IMR-90 (cell line): ENCODE measurements at regions not wholly inside any gene's neighbourhood (a gene's known extent, or its start where the extent isn't known, plus 50 kb on each side); places are given as distances from the start of the nearest gene placed in this dataset.

Source experiments
- ATAC-seq: fragments of 200-7000 bp; cut with Tn5 transposase; 2 replicates; pipeline ENCODE4 v1.9.1; 2020; ENCODE audit warnings: low read depth, mild to moderate bottlenecking, moderate library complexity
- BruUV-seq: library from RNA; stranded (reverse); fragments of 400-500 nt; replicated peaks from 2 replicates; lab custom pipeline; 2021; lab: Mats Ljungman, UMichigan
- CTCF ChIA-PET: fragments of 300-600 bp; formaldehyde crosslinking; extraction: SDS; loops from one replicate; lab custom pipeline; 2021; ENCODE audit warnings: antibody characterized with exemption; lab: Yijun Ruan, JAX
- POLR2A ChIA-PET: fragments of 300-600 bp; sonication (Branson Sonifier 250); formaldehyde crosslinking; loops from one replicate; lab custom pipeline; 2022; ENCODE audit warnings: antibody characterized with exemption; ENCODE audit not compliant: unreplicated experiment; lab: Charles Lee
- DNase-seq: peaks from one replicate; pipeline ENCODE4 v3.0.0; 2013
- H2AFZ ChIP-seq: replicated peaks from 2 replicates; pipeline ENCODE3; 2013; ENCODE audit warnings: low read length, mild to moderate bottlenecking; ENCODE audit not compliant: poor library complexity
- H2AK5ac ChIP-seq: 2 replicates; pipeline ENCODE4 v1.6.1; 2013; ENCODE audit warnings: low read depth, low read length, inconsistent platforms
- H2AK9ac ChIP-seq: replicated peaks from 2 replicates; pipeline ENCODE3; 2013; ENCODE audit warnings: mild to moderate bottlenecking, low read depth, low read length, moderate library complexity; ENCODE audit not compliant: poor library complexity
- H2BK120ac ChIP-seq: 2 replicates; pipeline ENCODE4 v1.6.1; 2013; ENCODE audit warnings: low read depth, low read length, inconsistent platforms
- H2BK15ac ChIP-seq: 3 replicates; pipeline ENCODE4 v1.6.1; 2013; ENCODE audit warnings: low read depth, low read length, inconsistent platforms
- H2BK20ac ChIP-seq: 2 replicates; pipeline ENCODE4 v1.6.1; 2013; ENCODE audit warnings: low read depth, mild to moderate bottlenecking, inconsistent platforms, low read length, moderate library complexity
- H2BK5ac ChIP-seq: 2 replicates; pipeline ENCODE4 v1.6.1; 2013; ENCODE audit warnings: mild to moderate bottlenecking, low read depth, low read length, inconsistent platforms; ENCODE audit not compliant: poor library complexity, severe bottlenecking
- H3K14ac ChIP-seq: replicated peaks from 2 replicates; pipeline ENCODE4 v1.6.1; 2013; ENCODE audit warnings: low read depth, low read length, inconsistent platforms
- H3K18ac ChIP-seq: 2 replicates; pipeline ENCODE4 v1.6.1; 2013; ENCODE audit warnings: low read depth, low read length, control low read depth
- H3K23ac ChIP-seq: 2 replicates; pipeline ENCODE4 v1.6.1; 2013; ENCODE audit warnings: low read depth, low read length, inconsistent platforms
- H3K27ac ChIP-seq: 2 replicates; pipeline ENCODE4 v1.5.1; 2013; ENCODE audit warnings: mild to moderate bottlenecking, control low read depth, low read length; ENCODE audit not compliant: insufficient read depth
- H3K27me3 ChIP-seq: 2 replicates; pipeline ENCODE4 v1.6.1; 2013; ENCODE audit warnings: low read length; ENCODE audit not compliant: control insufficient read depth, insufficient read depth
- H3K36me3 ChIP-seq: 2 replicates; pipeline ENCODE4 v1.6.1; 2013; ENCODE audit warnings: low read length, mixed read lengths; ENCODE audit not compliant: control insufficient read depth, insufficient read depth
- H3K4ac ChIP-seq: 2 replicates; pipeline ENCODE4 v1.6.1; 2013; ENCODE audit warnings: low read depth, low read length, inconsistent platforms
- H3K4me1 ChIP-seq: 2 replicates; pipeline ENCODE4 v1.6.1; 2013; ENCODE audit warnings: low read length, mixed read lengths; ENCODE audit not compliant: control insufficient read depth, insufficient read depth
- H3K4me2 ChIP-seq: 2 replicates; pipeline ENCODE4 v1.6.1; 2013; ENCODE audit warnings: low read depth, mild to moderate bottlenecking, control low read depth, low read length, moderate library complexity
- H3K4me3 ChIP-seq: 2 replicates; pipeline ENCODE4 v1.5.1; 2013; ENCODE audit warnings: low read depth, mild to moderate bottlenecking, control low read depth, low read length, moderate library complexity; ENCODE audit not compliant: insufficient read depth
- H3K56ac ChIP-seq: 2 replicates; pipeline ENCODE4 v1.6.1; 2013; ENCODE audit warnings: low read length, inconsistent platforms; ENCODE audit not compliant: insufficient read depth; ENCODE audit errors: extremely low read depth
- H3K79me1 ChIP-seq, 2 experiments: 2 replicates each; pipeline ENCODE4 v1.6.1; 2013; ENCODE audit warnings: low read length in 2 of 2, inconsistent platforms in 1 of 2, low read depth in 1 of 2
- H3K9ac ChIP-seq: 2 replicates; pipeline ENCODE4 v1.6.1; 2013; ENCODE audit warnings: low read depth, low read length, control low read depth
- H3K9me1 ChIP-seq: 2 replicates; pipeline ENCODE4 v1.6.1; 2013; ENCODE audit warnings: low read length, inconsistent platforms; ENCODE audit not compliant: insufficient read depth
- H3K9me3 ChIP-seq: 2 replicates; pipeline ENCODE4 v1.6.1; 2013; ENCODE audit warnings: low read length; ENCODE audit not compliant: control insufficient read depth, insufficient read depth
- H4K20me1 ChIP-seq: 2 replicates; pipeline ENCODE4 v1.6.1; 2013; ENCODE audit warnings: low read length, inconsistent platforms; ENCODE audit not compliant: insufficient read depth
- H4K5ac ChIP-seq: 2 replicates; pipeline ENCODE4 v1.6.1; 2013; ENCODE audit warnings: mild to moderate bottlenecking, low read depth, low read length, control low read depth
- H4K8ac ChIP-seq, 2 experiments: 2 replicates each; pipeline ENCODE4 v1.6.1; 2013; ENCODE audit warnings: low read depth in 2 of 2, low read length in 2 of 2, control low read depth in 1 of 2, inconsistent platforms in 1 of 2
- H4K91ac ChIP-seq: 2 replicates; pipeline ENCODE4 v1.6.1; 2013; ENCODE audit warnings: low read depth, low read length, inconsistent platforms; ENCODE audit not compliant: insufficient read depth
- CEBPB ChIP-seq: IDR thresholded peaks from 2 replicates; pipeline ENCODE4 v1.6.1; 2012; ENCODE audit warnings: low read depth, low read length, improper control_type of control experiment
- CHD1 ChIP-seq: IDR thresholded peaks from 2 replicates; pipeline ENCODE4 v1.6.1; 2012; ENCODE audit warnings: low read depth, low read length, improper control_type of control experiment
- ELK1 ChIP-seq: fragments of 150-350 bp; IDR thresholded peaks from 2 replicates; pipeline ENCODE4 v1.6.1; 2016; ENCODE audit warnings: low read depth, mild to moderate bottlenecking, low read length, moderate library complexity, borderline replicate concordance
- FOS ChIP-seq: fragments of 150-350 bp; IDR thresholded peaks from 2 replicates; pipeline ENCODE4 v1.6.1; 2016; ENCODE audit warnings: low read depth, low read length
- MAFK ChIP-seq: IDR thresholded peaks from 2 replicates; pipeline ENCODE4 v1.6.1; 2012; ENCODE audit warnings: low read depth, low read length, improper control_type of control experiment
- MXI1 ChIP-seq: IDR thresholded peaks from 2 replicates; pipeline ENCODE4 v1.6.1; 2012; ENCODE audit warnings: low read depth, mild to moderate bottlenecking, low read length, moderate library complexity, borderline replicate concordance
- POLR2A ChIP-seq: IDR thresholded peaks from 2 replicates; pipeline ENCODE4 v1.6.1; 2012; ENCODE audit warnings: mild to moderate bottlenecking, low read depth, low read length
- RAD21 ChIP-seq: IDR thresholded peaks from 2 replicates; pipeline ENCODE4 v1.6.1; 2012; ENCODE audit warnings: low read length, improper control_type of control experiment
- RCOR1 ChIP-seq: IDR thresholded peaks from 2 replicates; pipeline ENCODE4 v1.6.1; 2012; ENCODE audit warnings: mild to moderate bottlenecking, low read length, improper control_type of control experiment; ENCODE audit not compliant: insufficient replicate concordance
- RFX5 ChIP-seq: IDR thresholded peaks from 2 replicates; pipeline ENCODE4 v1.8.0; 2012; ENCODE audit warnings: low read depth, mild to moderate bottlenecking, low read length, moderate library complexity
- WGBS, 2 experiments: methylation state at CpG; one replicate each; pipeline versions ENCODE4 v1.1.5 to v1.1.7; 2013; ENCODE audit warnings: missing lambda C conversion rate in 2 of 2; ENCODE audit not compliant: insufficient read length in 1 of 2; ENCODE audit errors: extremely low coverage in 2 of 2; 5-methylcytosine and 5-hydroxymethylcytosine counted together
- dilution Hi-C: fragments of 300-500 bp; cut with HindIII; formaldehyde crosslinking; loops from one replicate; pipeline ENCODE4 v1.14.3; 2018; ENCODE audit warnings: low sequenced_read_pairs; ENCODE audit not compliant: unreplicated experiment
- in situ Hi-C: fragments of 300-500 bp; cut with MboI; formaldehyde crosslinking; loops from 3 replicates; pipeline ENCODE4 v1.14.3; 2019; ENCODE audit warnings: low sequenced_read_pairs, inconsistent platforms, mixed read lengths
- intact Hi-C: fragments of 100-400 bp; cut with micrococcal nuclease; formaldehyde crosslinking; loops from 2 replicates; pipeline ENCODE4 v1.10.0; 2022
- TF ChIP-seq, protein P1 (sequence below): conservative IDR thresholded peaks from 2 replicates; pipeline ENCODE4 v1.5.1; 2012; ENCODE audit warnings: mild to moderate bottlenecking, low read depth, low read length, improper control_type of control experiment

DNA sequence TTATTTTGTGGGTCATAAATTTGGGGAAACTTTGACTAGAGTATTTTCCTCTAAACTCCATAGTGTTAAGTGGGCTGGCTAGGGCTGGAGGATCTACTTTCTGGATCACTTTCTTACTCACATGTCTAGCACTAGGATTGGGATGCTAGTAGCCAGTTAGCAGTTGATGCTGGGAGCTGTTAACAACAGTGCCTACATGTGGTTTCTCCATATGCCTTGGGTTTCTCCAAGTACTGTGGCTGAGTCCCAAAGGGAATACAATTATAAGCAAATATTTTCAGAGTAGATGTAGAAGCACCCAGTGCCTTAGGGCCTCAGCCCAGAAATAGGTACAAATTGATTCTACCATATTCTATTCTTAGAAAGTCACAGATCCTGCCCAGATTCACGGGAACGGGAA, 1614.9 kb downstream of the ARAP2 start:
- Histone ChIP-seq H3K14ac (no peak overlapping the region), H2BK5ac (no peak overlapping the region), H3K9me3 (no peaks in the 10 kb centered on the region), H3K56ac (no peak overlapping the region), H3K4me1 (no peaks in the 10 kb centered on the region), H2BK15ac (no peak overlapping the region), H4K20me1 (no peaks in the 10 kb centered on the region), H2AK5ac (no peak overlapping the region), H2AK9ac (no peak overlapping the region), H2BK20ac (no peak overlapping the region), H2BK120ac (no peak overlapping the region), H3K4me2 (no peak overlapping the region), H4K5ac (no peak overlapping the region), H3K18ac (no peak overlapping the region), H3K23ac (no peak overlapping the region), H3K9ac (no peak overlapping the region), H4K91ac (no peak overlapping the region), H3K4me3 (no peak overlapping the region), H3K9me1 (no peaks in the 10 kb centered on the region), H3K79me1 (no peaks in the 10 kb centered on the region), H3K36me3 (no peaks in the 10 kb centered on the region), H3K27ac (no peak overlapping the region), H2AFZ (no peak overlapping the region), H4K8ac (no peak overlapping the region), H3K4ac (no peak overlapping the region), H3K27me3 (no peaks in the 10 kb centered on the region)
- in situ Hi-C loops, result no loop called here
- no CpG with 5 or more reads among the region's 2 CpGs for WGBS, 2 experiments
- no TSS peak for BruUV-seq
- DNase-seq (no peak), ATAC-seq (no peak)
- POLR2A ChIA-PET, result no interaction called here
- intact Hi-C loops, result no loop called here
- TF ChIP-seq MAFK (no peak), ELK1 (no peak), CEBPB (no peak), CHD1 (no peak), MXI1 (no peak), RCOR1 (no peak), FOS (no peak), POLR2A (no peak), RFX5 (no peak), RAD21 (no peak)
- TF ChIP-seq, protein P1, sequence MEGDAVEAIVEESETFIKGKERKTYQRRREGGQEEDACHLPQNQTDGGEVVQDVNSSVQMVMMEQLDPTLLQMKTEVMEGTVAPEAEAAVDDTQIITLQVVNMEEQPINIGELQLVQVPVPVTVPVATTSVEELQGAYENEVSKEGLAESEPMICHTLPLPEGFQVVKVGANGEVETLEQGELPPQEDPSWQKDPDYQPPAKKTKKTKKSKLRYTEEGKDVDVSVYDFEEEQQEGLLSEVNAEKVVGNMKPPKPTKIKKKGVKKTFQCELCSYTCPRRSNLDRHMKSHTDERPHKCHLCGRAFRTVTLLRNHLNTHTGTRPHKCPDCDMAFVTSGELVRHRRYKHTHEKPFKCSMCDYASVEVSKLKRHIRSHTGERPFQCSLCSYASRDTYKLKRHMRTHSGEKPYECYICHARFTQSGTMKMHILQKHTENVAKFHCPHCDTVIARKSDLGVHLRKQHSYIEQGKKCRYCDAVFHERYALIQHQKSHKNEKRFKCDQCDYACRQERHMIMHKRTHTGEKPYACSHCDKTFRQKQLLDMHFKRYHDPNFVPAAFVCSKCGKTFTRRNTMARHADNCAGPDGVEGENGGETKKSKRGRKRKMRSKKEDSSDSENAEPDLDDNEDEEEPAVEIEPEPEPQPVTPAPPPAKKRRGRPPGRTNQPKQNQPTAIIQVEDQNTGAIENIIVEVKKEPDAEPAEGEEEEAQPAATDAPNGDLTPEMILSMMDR, result no peak
- dilution Hi-C loops, result no loop called here
- CTCF ChIA-PET, result no interaction called here
